ENCODE measurements at regions not wholly inside any gene's neighbourhood (a gene's known extent, or its start where the extent isn't known, plus 50 kb on each side); places are given as distances from the start of the nearest gene placed in this dataset.

- FAIRE-seq (no peak), DNase-seq (ENCODE audit: low read depth, low spot score) (no peak), ATAC-seq (no peak)
- ChIA-PET RAD21 (ENCODE audit: unreplicated experiment) (interaction anchor here (0.6 kb wide), 1 partner anchor 928 kb away, joined by 3 read pairs; no protein-coding TSS in a partner anchor), SMC1A (ENCODE audit: uncharacterized antibody, unreplicated experiment) (no interaction called here), POLR2A (no interaction called here), CTCF (no interaction called here)
- Histone ChIP-seq H3K4me1 (ENCODE audit: control insufficient read depth, insufficient read depth, low read length) (0 out of 2 replicates have a peak, but pooled peaks cover 3% of the 10 kb centered on the region), H3K4me3 (no peak overlapping the region), H2AFZ (ENCODE audit: control insufficient read depth, low read depth, low read length) (no peak overlapping the region), H3K79me2 (ENCODE audit: control insufficient read depth, insufficient read depth, low read length) (no peaks in the 10 kb centered on the region), H3K27ac (ENCODE audit: control insufficient read depth, insufficient read depth) (no peak overlapping the region), H4K20me1 (ENCODE audit: control insufficient read depth, insufficient read depth) (no peaks in the 10 kb centered on the region), H3K9me3 (replicated peaks; ENCODE audit: control insufficient read depth, insufficient read depth, low read length) (no peaks in the 10 kb centered on the region), H3K4me2 (ENCODE audit: control insufficient read depth, insufficient read depth) (no peak overlapping the region), H3K27me3 (replicated peaks in 1 of 2; ENCODE audit: control insufficient read depth in 2 of 2, insufficient read depth in 2 of 2, low read length in 1 of 2) (no peaks in the 10 kb centered on the region; a peak in 1 of 4 replicates), H3K9ac (ENCODE audit: control insufficient read depth, insufficient read depth, low read length) (no peak overlapping the region), H3K36me3 (ENCODE audit: control insufficient read depth in 2 of 2, insufficient read depth in 2 of 2, low read length in 1 of 2) (no peaks in the 10 kb centered on the region)
- intact Hi-C loops (cut with micrococcal nuclease; ENCODE audit: unreplicated experiment) (no loop called here), in situ Hi-C loops (cut with MboI) (no loop called here)
- WGBS (ENCODE audit: insufficient coverage, insufficient replicate concordance, low lambda C conversion rate, missing lambda C conversion rate) = 30% methylated on average over 4 of the region's 4 CpGs
- no peak for TF ChIP-seq ATF2 (IDR thresholded peaks at IDR 0.05; ENCODE audit: low read length)
- TF ChIP-seq USF1 (IDR thresholded peaks at IDR 0.05; ENCODE audit: borderline replicate concordance, extremely low read length, insufficient read depth, low read depth, low read length) = no peak
- no peak for TF ChIP-seq E2F8 (IDR thresholded peaks at IDR 0.05; ENCODE audit: low read depth, partially characterized antibody)
- no peak for TF ChIP-seq CHD2 (IDR thresholded peaks at IDR 0.05; ENCODE audit: borderline replicate concordance, low read depth, low read length)
- no peak for TF ChIP-seq YBX1 (IDR thresholded peaks at IDR 0.05)
- TF ChIP-seq HSF1 (IDR thresholded peaks at IDR 0.05; ENCODE audit: low read depth, low read length) = no peak
- no peak for TF ChIP-seq EP300 (IDR thresholded peaks at IDR 0.05; ENCODE audit: borderline replicate concordance in 1 of 2, control insufficient read depth in 1 of 2, low read depth in 2 of 2, low read length in 2 of 2)
- no peak for TF ChIP-seq SP1 (IDR thresholded peaks at IDR 0.05; ENCODE audit: low read depth, low read length)
- TF ChIP-seq NRF1 (conservative IDR thresholded peaks at IDR 0.05; ENCODE audit: low read depth, low read length) = no peak
- TF ChIP-seq ZBTB4 (CRISPR knock-in tag; IDR thresholded peaks at IDR 0.05) = no peak
- no peak for TF ChIP-seq ZNF622 (IDR thresholded peaks at IDR 0.05)
- TF ChIP-seq CREB1 (IDR thresholded peaks at IDR 0.05; ENCODE audit: low read depth) = no peak
- no peak for TF ChIP-seq CHD4 (IDR thresholded peaks at IDR 0.05)
- TF ChIP-seq CREM (IDR thresholded peaks at IDR 0.05; ENCODE audit: low read depth) = no peak
- no TSS peak for BruUV-seq (replicated peaks)
These were observed 177.2 kb upstream of the TLE3 start for GRCh38 chr15:70274908-70275307.
